Ishikawa (cell line): ENCODE measurements at regions not wholly inside any gene's neighbourhood (a gene's known extent, or its start where the extent isn't known, plus 50 kb on each side); places are given as distances from the start of the nearest gene placed in this dataset.

Experiments
- CEBPB ChIP-seq: IDR thresholded peaks from 2 replicates; pipeline ENCODE4 v1.6.1; 2012
- CREB1 ChIP-seq: IDR thresholded peaks from 2 replicates; pipeline ENCODE4 v1.6.1; 2012; ENCODE audit warnings: low read depth
- EGR1 ChIP-seq: IDR thresholded peaks from 2 replicates; pipeline ENCODE4 v1.6.1; 2012
- EP300 ChIP-seq: IDR thresholded peaks from 2 replicates; pipeline ENCODE4 v1.6.1; 2012; ENCODE audit warnings: borderline replicate concordance
- FOXM1 ChIP-seq: IDR thresholded peaks from 2 replicates; pipeline ENCODE4 v1.6.1; 2012; ENCODE audit warnings: low read depth, borderline replicate concordance
- MAX ChIP-seq: IDR thresholded peaks from 2 replicates; pipeline ENCODE4 v1.6.1; 2012
- NFIC ChIP-seq: IDR thresholded peaks from 2 replicates; pipeline ENCODE4 v1.6.1; 2012
- RAD21 ChIP-seq: IDR thresholded peaks from 2 replicates; pipeline ENCODE4 v1.6.1; 2012; ENCODE audit warnings: low read depth
- REST ChIP-seq: IDR thresholded peaks from 2 replicates; pipeline ENCODE4 v1.6.1; 2012; ENCODE audit warnings: low read depth, mild to moderate bottlenecking
- TAF1 ChIP-seq: IDR thresholded peaks from 2 replicates; pipeline ENCODE4 v1.6.1; 2012; ENCODE audit warnings: low read depth, mild to moderate bottlenecking
- TCF12 ChIP-seq: IDR thresholded peaks from 2 replicates; pipeline ENCODE4 v1.6.1; 2012; ENCODE audit warnings: low read depth
- TEAD4 ChIP-seq: IDR thresholded peaks from 2 replicates; pipeline ENCODE4 v1.6.1; 2012
- USF1 ChIP-seq: IDR thresholded peaks from 2 replicates; pipeline ENCODE4 v1.6.1; 2012
- YY1 ChIP-seq: IDR thresholded peaks from 2 replicates; pipeline ENCODE4 v1.6.1; 2012; ENCODE audit warnings: low read depth
- ZBTB7A ChIP-seq: IDR thresholded peaks from 2 replicates; pipeline ENCODE4 v1.6.1; 2012; ENCODE audit warnings: low read depth

- TF ChIP-seq ZBTB7A = no peak
Measured at GRCh38 chr10:47057471-47057870, 146.2 kb downstream of the PTPN20 start.

GRCh38 chr10:47058032-47058702 lies 146.9 kb downstream of the PTPN20 start:
- TF ChIP-seq NFIC (no peak), TCF12 (no peak), EP300 (no peak)

- TF ChIP-seq NFIC = no peak
- TF ChIP-seq MAX = peak; percentile 73
Measured at GRCh38 chr10:47058961-47059391, 147.7 kb downstream of the PTPN20 start.

- no peak for TF ChIP-seq EP300
- TF ChIP-seq FOXM1 = no peak
- no peak for TF ChIP-seq YY1
- no peak for TF ChIP-seq NFIC
- no peak for TF ChIP-seq CEBPB
- no peak for TF ChIP-seq TEAD4
- TF ChIP-seq USF1 = no peak
- no peak for TF ChIP-seq RAD21
- no peak for TF ChIP-seq ZBTB7A
- TF ChIP-seq CREB1 = no peak
- no peak for TF ChIP-seq EGR1
- TF ChIP-seq REST = no peak
Measured at GRCh38 chr10:47059606-47060311, 148.5 kb downstream of the PTPN20 start.

GRCh38 chr10:47060356-47060755 lies 149.1 kb downstream of the PTPN20 start:
- TF ChIP-seq USF1 (no peak), EGR1 (no peak), EP300 (no peak), NFIC (no peak), MAX (no peak), ZBTB7A (no peak), RAD21 (no peak), YY1 (no peak), CEBPB (no peak), CREB1 (no peak), TAF1 (no peak)

GRCh38 chr10:47060993-47061500 lies 149.8 kb downstream of the PTPN20 start:
- no peak for TF ChIP-seq REST
- no peak for TF ChIP-seq NFIC
- no peak for TF ChIP-seq EP300
- no peak for TF ChIP-seq EGR1
- no peak for TF ChIP-seq TAF1
- TF ChIP-seq USF1 = no peak
- TF ChIP-seq CEBPB = no peak
- TF ChIP-seq ZBTB7A = no peak
